CD8-positive, alpha-beta memory T cell (primary cell): ENCODE measurements at regions not wholly inside any gene's neighbourhood (a gene's known extent, or its start where the extent isn't known, plus 50 kb on each side); places are given as distances from the start of the nearest gene placed in this dataset.

Experiments
- CTCF ChIA-PET: fragments of 350-600 bp; sonication (Branson Sonifier 250); formaldehyde crosslinking; loops from one replicate; lab custom pipeline; 2021; ENCODE audit warnings: antibody characterized with exemption; lab: Charles Lee
- POLR2A ChIA-PET: fragments of 350-600 bp; sonication (Branson Sonifier 250); formaldehyde crosslinking; loops from one replicate; lab custom pipeline; 2021; ENCODE audit warnings: antibody characterized with exemption; lab: Charles Lee
- DNase-seq, 5 donors: peaks; one replicate each; pipeline versions ENCODE4 v3.0.0 to v3.0.0-alpha.2; 2020 to 2022; ENCODE audit warnings: mixed read lengths in 1 of 5
- H3K27ac ChIP-seq: one replicate; pipeline ENCODE4 v1.7.0; 2013; ENCODE audit warnings: low read depth, mild to moderate bottlenecking, low read length, moderate library complexity
- H3K27me3 ChIP-seq: 2 replicates; pipeline ENCODE4 v1.7.0; 2013; ENCODE audit warnings: low read length, mild to moderate bottlenecking; ENCODE audit not compliant: insufficient read depth, poor library complexity, severe bottlenecking
- H3K36me3 ChIP-seq: 2 replicates; pipeline ENCODE4 v1.7.0; 2013; ENCODE audit warnings: mild to moderate bottlenecking, low read length, moderate library complexity; ENCODE audit not compliant: insufficient read depth
- H3K4me1 ChIP-seq: 2 replicates; pipeline ENCODE4 v1.7.0; 2013; ENCODE audit warnings: mild to moderate bottlenecking, low read length, moderate library complexity; ENCODE audit not compliant: insufficient read depth
- H3K4me3 ChIP-seq: 2 replicates; pipeline ENCODE4 v1.7.0; 2013; ENCODE audit warnings: mild to moderate bottlenecking, low read length
- H3K9me3 ChIP-seq: 2 replicates; pipeline ENCODE4 v1.7.0; 2013; ENCODE audit warnings: mild to moderate bottlenecking, low read length
- H3K27ac Mint-ChIP-seq, 8 donors: one replicate each; pipeline ENCODE4 v1.8.0; 2020 to 2021; ENCODE audit warnings: mixed read lengths in 8 of 8, mild to moderate bottlenecking in 6 of 8, inconsistent platforms in 3 of 8, moderate library complexity in 3 of 8
- H3K27me3 Mint-ChIP-seq, 2 donors: one replicate each; pipeline ENCODE4 v1.8.0; 2020 to 2021; ENCODE audit warnings: mixed read lengths in 2 of 2, mild to moderate bottlenecking in 1 of 2, moderate library complexity in 1 of 2
- H3K36me3 Mint-ChIP-seq, 3 donors: one replicate each; pipeline ENCODE4 v1.8.0; 2020 to 2021; ENCODE audit warnings: mixed read lengths in 3 of 3, inconsistent platforms in 1 of 3, mild to moderate bottlenecking in 1 of 3
- H3K4me1 Mint-ChIP-seq, 3 donors: one replicate each; pipeline ENCODE4 v1.8.0; 2020 to 2021; ENCODE audit warnings: mixed read lengths in 3 of 3, inconsistent platforms in 1 of 3, mild to moderate bottlenecking in 1 of 3
- H3K4me3 Mint-ChIP-seq, 7 donors: one replicate each; pipeline ENCODE4 v1.8.0; 2020 to 2021; ENCODE audit warnings: mixed read lengths in 7 of 7, mild to moderate bottlenecking in 6 of 7, moderate library complexity in 4 of 7, inconsistent platforms in 2 of 7
- H3K9me3 Mint-ChIP-seq, 5 donors: one replicate each; pipeline ENCODE4 v1.8.0; 2020 to 2022; ENCODE audit warnings: mixed read lengths in 5 of 5, mild to moderate bottlenecking in 3 of 5, moderate library complexity in 2 of 5, inconsistent platforms in 1 of 5

DNA sequence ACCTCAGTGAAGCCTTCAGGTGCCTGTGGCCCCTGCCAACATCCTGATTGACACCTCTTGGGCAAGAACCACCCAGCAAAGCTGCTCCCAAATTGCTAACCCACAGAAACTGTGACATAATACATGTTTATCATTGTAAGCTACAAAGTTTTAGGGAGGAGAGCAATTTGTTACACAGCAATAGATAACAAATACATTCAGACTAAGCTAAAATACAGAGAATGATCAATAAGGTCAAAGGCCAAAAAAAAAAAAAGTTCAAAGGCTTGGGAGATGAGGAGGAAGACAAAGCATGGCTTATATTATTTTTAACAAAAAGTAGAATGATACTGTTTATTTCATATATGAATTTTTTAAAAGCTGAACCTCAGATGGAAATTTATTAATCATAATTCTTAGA is 105.9 kb downstream of the ID4 start:
- Histone ChIP-seq H3K4me3 (no peak overlapping the region), H3K27ac (no peak overlapping the region), H3K27me3 (no peaks in the 10 kb centered on the region), H3K4me1 (no peaks in the 10 kb centered on the region), H3K36me3 (no peaks in the 10 kb centered on the region), H3K9me3 (no peaks in the 10 kb centered on the region)
- Mint-ChIP-seq H3K4me1 (no peaks in the 10 kb centered on the region), H3K27ac (no peak overlapping the region), H3K27me3 (peaks cover 0 to 3% of the 10 kb centered on the region in 2 donors), H3K36me3 (no peaks in the 10 kb centered on the region), H3K9me3 (peaks cover 0 to 10% (median 2%) of the 10 kb centered on the region in 5 donors), H3K4me3 (no peak overlapping the region)
- DNase-seq: no peak
- CTCF ChIA-PET: no interaction called here
- POLR2A ChIA-PET: no interaction called here

- Mint-ChIP-seq H3K27me3 (peaks cover 0 to 2% of the 10 kb centered on the region in 2 donors), H3K9me3 (peaks cover 0 to 15% (median 6%) of the 10 kb centered on the region in 5 donors), H3K4me1 (no peaks in the 10 kb centered on the region), H3K36me3 (no peaks in the 10 kb centered on the region), H3K4me3 (no peak overlapping the region), H3K27ac (no peak overlapping the region)
- no peaks in the 10 kb centered on the region for H3K36me3 ChIP-seq
- H3K4me3 ChIP-seq: no peak overlapping the region
- no peaks in the 10 kb centered on the region for H3K27me3 ChIP-seq
- H3K9me3 ChIP-seq: no peaks in the 10 kb centered on the region
- ChIA-PET CTCF (no interaction called here), POLR2A (no interaction called here)
- H3K4me1 ChIP-seq: no peaks in the 10 kb centered on the region
- DNase-seq: no peak
- no peak overlapping the region for H3K27ac ChIP-seq
Measured at GRCh38 chr6:19945843-19946358, 108.7 kb downstream of the ID4 start.

- Mint-ChIP-seq H3K4me3 (no peak overlapping the region), H3K4me1 (no peaks in the 10 kb centered on the region), H3K9me3 (peaks cover 5 to 24% (median 8%) of the 10 kb centered on the region in 5 donors), H3K27me3 (peaks cover 0 to 7% of the 10 kb centered on the region in 2 donors), H3K27ac (no peak overlapping the region), H3K36me3 (no peaks in the 10 kb centered on the region)
- DNase-seq: no peak
- no peak overlapping the region for H3K4me3 ChIP-seq
- no peak overlapping the region for H3K27ac ChIP-seq
- ChIA-PET POLR2A (no interaction called here), CTCF (no interaction called here)
- H3K9me3 ChIP-seq: no peaks in the 10 kb centered on the region
- no peaks in the 10 kb centered on the region for H3K4me1 ChIP-seq
- H3K36me3 ChIP-seq: no peaks in the 10 kb centered on the region
- H3K27me3 ChIP-seq: no peaks in the 10 kb centered on the region
Measured at GRCh38 chr6:19949155-19949554, 112.0 kb downstream of the ID4 start.

DNA sequence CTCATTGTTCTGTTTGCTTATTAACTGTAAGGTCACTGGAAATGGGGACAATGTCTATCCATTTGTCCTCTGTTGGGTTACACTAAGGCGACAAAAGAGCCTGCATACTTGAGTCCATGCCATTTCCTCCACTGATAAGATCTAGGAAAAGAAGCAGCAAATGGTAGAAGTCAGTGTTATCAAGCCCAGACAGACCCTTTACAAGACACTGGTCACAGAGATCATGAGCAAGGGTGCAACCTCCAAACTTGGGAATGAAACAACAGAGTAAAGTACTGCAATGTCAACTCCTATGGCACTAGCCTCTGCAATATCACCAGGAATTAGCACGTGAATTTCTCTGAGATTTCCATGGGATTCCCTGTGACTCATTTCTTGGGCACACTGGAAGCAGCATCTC is 126.9 kb downstream of the ID4 start:
- peaks cover 0 to 7% (median 2%) of the 10 kb centered on the region in 5 donors for H3K9me3 Mint-ChIP-seq
- H3K4me3 ChIP-seq: no peak overlapping the region
- no peaks in the 10 kb centered on the region for H3K27me3 ChIP-seq
- no peaks in the 10 kb centered on the region for H3K9me3 ChIP-seq
- H3K27me3 Mint-ChIP-seq: peaks cover 3 to 4% of the 10 kb centered on the region in 2 donors
- POLR2A ChIA-PET: no interaction called here
- CTCF ChIA-PET: no interaction called here
- H3K4me1 Mint-ChIP-seq: no peaks in the 10 kb centered on the region
- no peak overlapping the region for H3K4me3 Mint-ChIP-seq
- no peaks in the 10 kb centered on the region for H3K36me3 ChIP-seq
- no peaks in the 10 kb centered on the region for H3K36me3 Mint-ChIP-seq
- no peak overlapping the region for H3K27ac Mint-ChIP-seq
- H3K4me1 ChIP-seq: no peaks in the 10 kb centered on the region
- DNase-seq: no peak
- H3K27ac ChIP-seq: no peak overlapping the region

DNA sequence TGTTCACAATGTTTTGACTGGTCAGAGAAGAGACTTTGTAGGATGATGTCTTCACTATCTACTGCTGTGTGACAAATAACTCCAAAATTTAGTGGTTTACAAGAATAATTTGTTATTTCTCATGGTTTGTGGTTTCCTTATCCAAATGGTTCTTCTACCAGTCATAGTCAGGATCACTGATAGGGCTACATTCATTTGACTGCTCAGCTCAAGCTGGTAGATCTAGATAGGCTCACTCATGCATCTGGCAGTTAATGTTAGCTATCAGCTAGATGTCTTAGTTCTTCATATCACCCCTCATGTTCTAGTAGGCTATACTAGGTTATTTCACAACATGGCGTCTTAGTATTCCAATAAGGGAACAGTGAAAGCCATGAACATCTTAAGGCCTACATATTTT is 131.0 kb downstream of the ID4 start:
- no peaks in the 10 kb centered on the region for H3K27me3 ChIP-seq
- Mint-ChIP-seq H3K9me3 (peaks cover 0 to 2% (median 2%) of the 10 kb centered on the region in 5 donors), H3K36me3 (no peaks in the 10 kb centered on the region), H3K27ac (no peak overlapping the region), H3K27me3 (peaks cover 5 to 7% of the 10 kb centered on the region in 2 donors), H3K4me3 (no peak overlapping the region), H3K4me1 (no peaks in the 10 kb centered on the region)
- ChIA-PET POLR2A (no interaction called here), CTCF (no interaction called here)
- no peak overlapping the region for H3K4me3 ChIP-seq
- H3K9me3 ChIP-seq: no peaks in the 10 kb centered on the region
- no peaks in the 10 kb centered on the region for H3K36me3 ChIP-seq
- no peak for DNase-seq
- no peaks in the 10 kb centered on the region for H3K4me1 ChIP-seq
- no peak overlapping the region for H3K27ac ChIP-seq

DNA sequence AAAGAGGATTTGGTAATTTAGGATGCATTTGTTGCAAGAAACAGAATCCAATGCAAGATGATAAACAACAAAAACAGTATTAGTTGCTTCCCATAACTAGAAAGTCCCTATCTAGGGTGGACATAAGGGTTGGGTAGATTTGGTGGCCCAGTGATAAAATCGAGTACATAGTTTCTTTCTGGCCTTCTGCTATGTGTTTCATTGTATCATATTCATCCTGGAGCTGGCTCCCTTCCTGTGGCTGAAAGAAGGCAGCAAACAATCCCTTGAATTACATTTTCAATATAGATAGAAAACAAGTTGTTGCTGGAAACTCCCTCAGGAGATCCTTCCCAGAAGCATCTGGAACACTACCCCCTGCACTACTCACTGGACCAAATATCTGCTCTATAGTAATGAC is 135.1 kb downstream of the ID4 start:
- peaks cover 3 to 5% of the 10 kb centered on the region in 2 donors for H3K27me3 Mint-ChIP-seq

DNA sequence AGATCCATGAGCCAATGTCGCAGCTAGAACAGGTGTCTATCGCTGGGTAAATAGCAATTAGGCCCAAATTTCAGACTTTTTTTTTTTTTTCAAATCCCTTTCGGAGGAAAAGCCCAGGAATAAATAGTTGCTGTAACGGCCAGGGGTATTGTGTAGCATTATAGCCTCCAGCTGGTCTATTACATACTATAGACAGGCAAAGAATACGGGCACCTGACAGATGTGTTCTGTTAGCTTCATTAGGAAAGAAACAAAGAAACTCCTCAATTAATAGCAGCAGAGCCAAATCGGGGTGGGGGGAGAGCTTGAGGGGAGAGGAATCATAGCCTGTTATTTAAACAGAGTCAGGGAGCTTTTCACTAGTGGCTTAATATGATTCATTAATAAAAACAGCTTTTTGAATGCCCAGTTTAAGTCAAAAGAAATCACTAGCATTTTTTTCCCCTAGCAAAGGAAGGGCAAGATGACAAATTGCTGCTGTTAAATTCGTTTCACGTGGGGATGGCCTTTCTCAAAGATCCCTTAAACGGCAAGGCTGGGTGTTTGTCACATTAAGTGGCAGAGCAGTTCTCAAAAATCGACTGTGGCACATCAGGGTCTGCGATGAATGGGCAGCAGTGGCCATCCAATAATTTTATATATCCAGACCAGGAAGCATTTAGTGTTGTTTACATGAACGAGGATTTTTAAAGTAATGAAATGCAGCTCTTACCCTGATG is 139.4 kb downstream of the ID4 start:
- ChIA-PET POLR2A (no interaction called here), CTCF (no interaction called here)
- H3K36me3 ChIP-seq: no peaks in the 10 kb centered on the region
- no peaks in the 10 kb centered on the region for H3K4me1 ChIP-seq
- H3K9me3 ChIP-seq: no peaks in the 10 kb centered on the region
- H3K27ac ChIP-seq: no peak overlapping the region
- no peak for DNase-seq
- no peaks in the 10 kb centered on the region for H3K36me3 Mint-ChIP-seq
- no peak overlapping the region for H3K4me3 Mint-ChIP-seq
- no peaks in the 10 kb centered on the region for H3K4me1 Mint-ChIP-seq
- H3K4me3 ChIP-seq: no peak overlapping the region
- H3K9me3 Mint-ChIP-seq: no peaks in the 10 kb centered on the region
- H3K27ac Mint-ChIP-seq: no peak overlapping the region
- H3K27me3 Mint-ChIP-seq: no peaks in the 10 kb centered on the region
- no peaks in the 10 kb centered on the region for H3K27me3 ChIP-seq

More for the DNA sequence above, 135.1 kb downstream of the ID4 start:
- no peak for DNase-seq
- no peak overlapping the region for H3K4me3 Mint-ChIP-seq
- ChIA-PET CTCF (no interaction called here), POLR2A (no interaction called here)
- H3K27me3 ChIP-seq: no peaks in the 10 kb centered on the region
- no peak overlapping the region for H3K27ac ChIP-seq
- no peaks in the 10 kb centered on the region for H3K36me3 ChIP-seq
- H3K4me1 Mint-ChIP-seq: no peaks in the 10 kb centered on the region
- H3K27ac Mint-ChIP-seq: no peak overlapping the region
- H3K4me3 ChIP-seq: no peak overlapping the region
- no peaks in the 10 kb centered on the region for H3K9me3 Mint-ChIP-seq
- H3K36me3 Mint-ChIP-seq: no peaks in the 10 kb centered on the region
- H3K9me3 ChIP-seq: no peaks in the 10 kb centered on the region
- H3K4me1 ChIP-seq: no peaks in the 10 kb centered on the region

DNA sequence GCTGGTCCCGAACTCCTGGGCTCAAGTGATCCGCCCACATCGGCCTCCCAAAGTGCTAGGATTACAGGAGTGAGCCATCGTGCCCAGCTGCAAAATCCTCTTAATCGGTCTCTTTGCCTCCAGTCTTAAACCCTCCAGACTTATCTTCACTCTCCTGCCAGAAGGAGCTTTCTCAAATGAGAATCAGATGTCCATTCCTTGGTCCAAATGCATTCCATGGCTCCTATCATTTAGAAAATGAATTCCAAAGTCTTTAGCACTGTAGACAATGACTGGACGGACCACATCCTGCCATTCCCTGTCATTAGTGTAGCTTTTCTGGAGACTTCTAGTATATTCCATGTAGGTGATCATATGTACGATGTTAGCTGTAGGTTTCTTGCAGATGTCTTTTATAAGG is 141.9 kb downstream of the ID4 start:
- CTCF ChIA-PET: no interaction called here
- Mint-ChIP-seq H3K9me3 (no peaks in the 10 kb centered on the region), H3K4me3 (no peak overlapping the region), H3K36me3 (no peaks in the 10 kb centered on the region), H3K4me1 (no peaks in the 10 kb centered on the region), H3K27ac (no peak overlapping the region), H3K27me3 (peaks cover 6 to 8% of the 10 kb centered on the region in 2 donors)
- no peaks in the 10 kb centered on the region for H3K36me3 ChIP-seq
- DNase-seq: no peak
- no peaks in the 10 kb centered on the region for H3K4me1 ChIP-seq
- H3K9me3 ChIP-seq: no peaks in the 10 kb centered on the region
- no peaks in the 10 kb centered on the region for H3K27me3 ChIP-seq
- H3K4me3 ChIP-seq: no peak overlapping the region
- POLR2A ChIA-PET: no interaction called here
- H3K27ac ChIP-seq: no peak overlapping the region
